Nephron progenitor cell (in vitro differentiated cells): ENCODE measurements at regions not wholly inside any gene's neighbourhood (a gene's known extent, or its start where the extent isn't known, plus 50 kb on each side); places are given as distances from the start of the nearest gene placed in this dataset.

Experiments
- DNase-seq: peaks from one replicate; pipeline ENCODE4 v3.0.0; 2021
- H3K27ac Mint-ChIP-seq: 2 replicates; pipeline ENCODE4 v1.8.0; 2021; ENCODE audit warnings: mild to moderate bottlenecking, moderate library complexity, mixed read lengths
- H3K27me3 Mint-ChIP-seq: 2 replicates; pipeline ENCODE4 v1.8.0; 2021; ENCODE audit warnings: mild to moderate bottlenecking, low read depth, mixed read lengths; ENCODE audit not compliant: poor library complexity
- H3K36me3 Mint-ChIP-seq: 2 replicates; pipeline ENCODE4 v1.8.0; 2021; ENCODE audit warnings: low read depth, mixed read lengths
- H3K4me1 Mint-ChIP-seq: 2 replicates; pipeline ENCODE4 v1.8.0; 2021; ENCODE audit warnings: mixed read lengths
- H3K4me3 Mint-ChIP-seq: 2 replicates; pipeline ENCODE4 v1.8.0; 2021; ENCODE audit warnings: mild to moderate bottlenecking, moderate library complexity, mixed read lengths
- H3K9me3 Mint-ChIP-seq: 2 replicates; pipeline ENCODE4 v1.8.0; 2021; ENCODE audit warnings: mild to moderate bottlenecking, moderate library complexity, mixed read lengths
- TF ChIP-seq, protein P1 (sequence below): fragments of 200-600 bp; sonication (generic); IDR thresholded peaks from 2 replicates; pipeline ENCODE4 v1.5.0; 2021; ENCODE audit warnings: antibody characterized with exemption

DNA sequence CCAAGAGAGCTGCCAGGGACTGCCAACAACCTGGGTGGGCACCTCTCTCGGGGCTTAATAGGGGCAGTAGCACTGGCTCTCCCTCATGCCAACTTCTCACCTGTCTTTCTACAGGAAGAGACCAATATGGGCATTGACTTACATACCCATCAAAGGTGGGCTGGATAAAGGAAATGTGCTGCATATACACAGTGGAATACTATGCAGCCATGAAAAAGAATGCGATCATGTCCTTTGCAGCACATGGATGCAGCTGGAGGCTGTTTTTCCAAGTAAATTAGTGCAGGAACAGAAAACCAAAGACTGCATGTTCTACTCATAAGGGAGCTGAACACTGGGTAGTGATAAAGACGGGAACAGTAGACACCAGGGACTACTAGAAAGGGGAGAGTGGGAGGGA lies 172.5 kb downstream of the URB2 start:
- Mint-ChIP-seq H3K27me3 (peaks cover 16% of the 10 kb centered on the region), H3K4me3 (no peak overlapping the region)

DNA sequence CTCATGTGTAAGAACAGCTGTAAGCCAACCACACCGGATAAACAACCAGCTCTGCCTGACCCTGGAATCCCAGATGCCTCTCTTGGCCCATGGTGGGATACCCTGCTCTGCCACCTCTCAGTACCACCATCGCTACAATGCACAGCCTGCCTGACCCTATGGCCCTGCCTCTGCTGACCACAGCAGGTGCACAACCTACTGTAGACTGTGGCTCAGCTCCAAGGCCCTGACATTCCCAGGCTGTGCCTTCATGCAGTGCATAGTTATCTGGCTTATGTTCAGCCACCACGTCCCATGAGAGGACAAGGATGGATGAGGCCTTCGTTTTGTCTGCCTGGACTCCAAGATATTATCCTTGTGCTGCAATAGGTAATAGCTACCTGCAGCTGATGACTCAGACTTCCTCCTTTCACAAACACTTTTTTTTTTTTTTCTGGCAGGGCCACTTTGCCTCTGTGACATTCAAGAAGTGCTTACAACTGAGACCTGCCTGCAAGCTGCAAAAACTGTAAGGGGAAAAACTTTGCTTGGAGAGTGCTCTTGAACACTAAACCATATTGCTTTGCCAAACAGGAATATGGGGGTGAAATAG lies 177.7 kb downstream of the URB2 start:
- DNase-seq, result no peak
- H3K27me3 Mint-ChIP-seq, result peaks cover 12% of the 10 kb centered on the region
- TF ChIP-seq, protein P1, sequence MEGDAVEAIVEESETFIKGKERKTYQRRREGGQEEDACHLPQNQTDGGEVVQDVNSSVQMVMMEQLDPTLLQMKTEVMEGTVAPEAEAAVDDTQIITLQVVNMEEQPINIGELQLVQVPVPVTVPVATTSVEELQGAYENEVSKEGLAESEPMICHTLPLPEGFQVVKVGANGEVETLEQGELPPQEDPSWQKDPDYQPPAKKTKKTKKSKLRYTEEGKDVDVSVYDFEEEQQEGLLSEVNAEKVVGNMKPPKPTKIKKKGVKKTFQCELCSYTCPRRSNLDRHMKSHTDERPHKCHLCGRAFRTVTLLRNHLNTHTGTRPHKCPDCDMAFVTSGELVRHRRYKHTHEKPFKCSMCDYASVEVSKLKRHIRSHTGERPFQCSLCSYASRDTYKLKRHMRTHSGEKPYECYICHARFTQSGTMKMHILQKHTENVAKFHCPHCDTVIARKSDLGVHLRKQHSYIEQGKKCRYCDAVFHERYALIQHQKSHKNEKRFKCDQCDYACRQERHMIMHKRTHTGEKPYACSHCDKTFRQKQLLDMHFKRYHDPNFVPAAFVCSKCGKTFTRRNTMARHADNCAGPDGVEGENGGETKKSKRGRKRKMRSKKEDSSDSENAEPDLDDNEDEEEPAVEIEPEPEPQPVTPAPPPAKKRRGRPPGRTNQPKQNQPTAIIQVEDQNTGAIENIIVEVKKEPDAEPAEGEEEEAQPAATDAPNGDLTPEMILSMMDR, result no peak

More for the DNA sequence above, 172.5 kb downstream of the URB2 start:
- H3K27ac Mint-ChIP-seq, result no peak overlapping the region
- peaks cover 4% of the 10 kb centered on the region for H3K4me1 Mint-ChIP-seq
- TF ChIP-seq, protein P1, result no peak
- no peaks in the 10 kb centered on the region for H3K36me3 Mint-ChIP-seq
- peaks cover 8% of the 10 kb centered on the region for H3K9me3 Mint-ChIP-seq
- DNase-seq, result no peak

DNA sequence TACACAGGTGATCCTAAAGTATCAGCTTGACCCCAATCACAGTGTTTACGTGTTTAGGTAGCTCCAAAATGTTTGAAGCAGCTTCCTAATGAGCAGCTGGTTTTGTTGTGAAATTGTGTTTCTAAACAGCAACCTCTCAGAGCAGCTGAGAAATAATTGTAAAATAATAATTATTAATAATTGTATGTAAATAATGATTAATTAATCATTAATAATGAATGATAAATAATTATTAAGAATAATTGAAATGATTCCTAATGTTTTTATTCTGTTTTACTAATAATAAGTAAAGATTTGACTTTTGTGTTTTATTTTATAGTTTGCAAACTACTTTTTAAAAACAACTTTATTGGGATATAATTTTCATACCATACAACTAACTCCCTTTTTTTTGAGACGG lies 182.2 kb downstream of the URB2 start:
- H3K4me1 Mint-ChIP-seq, result no peaks in the 10 kb centered on the region

More for the DNA sequence above, 177.7 kb downstream of the URB2 start:
- Mint-ChIP-seq H3K4me1 (peaks cover 4% of the 10 kb centered on the region), H3K36me3 (no peaks in the 10 kb centered on the region), H3K9me3 (peaks cover 41% of the 10 kb centered on the region), H3K27ac (no peak overlapping the region), H3K4me3 (no peak overlapping the region)

DNA sequence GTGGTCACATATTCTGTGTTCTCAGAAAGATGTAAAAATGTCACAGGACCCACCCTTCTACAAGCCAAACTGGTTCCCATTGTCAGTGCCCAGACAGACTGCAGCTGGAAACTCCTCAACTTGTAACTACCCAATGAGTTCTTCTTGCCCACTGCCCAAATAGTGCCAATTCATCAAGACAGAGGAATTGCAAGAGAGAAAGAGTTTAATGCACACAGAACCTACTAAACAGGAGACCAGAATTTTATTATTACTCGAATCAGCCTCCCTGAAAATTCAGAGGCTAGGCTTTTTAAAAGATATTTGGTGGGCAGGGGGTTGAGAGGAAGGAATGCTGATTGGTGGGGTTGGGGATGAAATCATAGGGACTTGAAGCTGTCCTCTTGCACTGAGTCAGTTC lies 184.1 kb downstream of the URB2 start:
- no peak overlapping the region for H3K4me3 Mint-ChIP-seq
- DNase-seq, result no peak
- peaks cover 48% of the 10 kb centered on the region for H3K9me3 Mint-ChIP-seq
- no peaks in the 10 kb centered on the region for H3K36me3 Mint-ChIP-seq
- H3K4me1 Mint-ChIP-seq, result peaks cover 8% of the 10 kb centered on the region
- TF ChIP-seq, protein P1, result no peak
- H3K27ac Mint-ChIP-seq, result no peak overlapping the region
- H3K27me3 Mint-ChIP-seq, result peaks cover 16% of the 10 kb centered on the region

More for the DNA sequence above, 182.2 kb downstream of the URB2 start:
- Mint-ChIP-seq H3K36me3 (no peaks in the 10 kb centered on the region), H3K27ac (no peak overlapping the region), H3K4me3 (no peak overlapping the region), H3K27me3 (peaks cover 10% of the 10 kb centered on the region), H3K9me3 (peaks cover 65% of the 10 kb centered on the region)
- TF ChIP-seq, protein P1, result no peak
- DNase-seq, result no peak

DNA sequence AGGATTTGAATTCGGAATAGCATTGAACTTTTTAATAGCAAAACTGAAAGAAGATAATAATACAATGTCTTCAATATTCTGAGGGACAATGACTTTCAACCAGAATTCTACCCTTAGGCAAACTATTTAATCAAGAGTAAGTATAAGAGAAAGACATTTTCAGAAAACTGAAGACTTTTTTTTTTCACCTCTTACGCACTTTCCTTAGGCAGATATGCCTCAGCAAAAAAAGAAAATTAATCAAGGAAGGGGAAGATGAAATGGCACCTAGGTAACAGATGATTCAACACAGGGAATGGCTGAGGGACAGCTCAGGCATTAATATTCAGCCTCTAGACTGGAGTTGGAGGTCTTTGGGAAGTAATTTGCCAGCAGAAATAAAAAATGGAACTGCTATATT lies 184.9 kb downstream of the URB2 start:
- no peak for DNase-seq
- H3K27ac Mint-ChIP-seq, result no peak overlapping the region
- peaks cover 40% of the 10 kb centered on the region for H3K9me3 Mint-ChIP-seq
- no peaks in the 10 kb centered on the region for H3K36me3 Mint-ChIP-seq
- no peak overlapping the region for H3K4me3 Mint-ChIP-seq
- TF ChIP-seq, protein P1, result no peak
- H3K27me3 Mint-ChIP-seq, result peaks cover 16% of the 10 kb centered on the region
- peaks cover 11% of the 10 kb centered on the region for H3K4me1 Mint-ChIP-seq

DNA sequence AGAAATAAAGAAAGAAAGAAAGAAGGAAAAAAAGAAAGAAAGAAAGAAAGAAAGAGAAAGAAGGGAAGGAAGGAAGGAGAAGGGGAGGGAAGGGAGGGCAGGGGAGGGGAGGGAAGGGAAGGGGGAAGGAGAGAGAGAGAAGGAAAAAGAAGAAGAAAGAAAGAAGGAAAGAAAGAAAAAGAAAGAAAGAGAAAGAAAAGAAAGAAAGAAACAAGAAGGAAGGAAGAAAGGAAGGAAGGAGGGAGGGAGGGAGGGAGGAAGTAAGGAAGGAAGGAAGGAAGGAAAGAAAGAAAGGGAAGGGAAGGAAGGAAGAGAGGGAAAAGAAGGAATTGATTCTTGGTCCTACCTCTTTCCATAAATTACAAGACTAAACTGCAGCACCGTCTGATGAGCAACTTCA lies 186.1 kb downstream of the URB2 start:
- Mint-ChIP-seq H3K4me1 (peaks cover 16% of the 10 kb centered on the region), H3K9me3 (peaks cover 32% of the 10 kb centered on the region), H3K4me3 (no peak overlapping the region), H3K27me3 (peaks cover 9% of the 10 kb centered on the region), H3K27ac (peak overlapping the region; percentile 48), H3K36me3 (no peaks in the 10 kb centered on the region)
- TF ChIP-seq, protein P1, result no peak
- no peak for DNase-seq
